ENCODE measurements at regions not wholly inside any gene's neighbourhood (a gene's known extent, or its start where the extent isn't known, plus 50 kb on each side); places are given as distances from the start of the nearest gene placed in this dataset.
"Not testable (repeated sequence)": the region's sequence is repeated elsewhere in the genome, so short reads cannot be mapped to it uniquely, and the experiment has no call there.

- TF ChIP-seq, protein P1, sequence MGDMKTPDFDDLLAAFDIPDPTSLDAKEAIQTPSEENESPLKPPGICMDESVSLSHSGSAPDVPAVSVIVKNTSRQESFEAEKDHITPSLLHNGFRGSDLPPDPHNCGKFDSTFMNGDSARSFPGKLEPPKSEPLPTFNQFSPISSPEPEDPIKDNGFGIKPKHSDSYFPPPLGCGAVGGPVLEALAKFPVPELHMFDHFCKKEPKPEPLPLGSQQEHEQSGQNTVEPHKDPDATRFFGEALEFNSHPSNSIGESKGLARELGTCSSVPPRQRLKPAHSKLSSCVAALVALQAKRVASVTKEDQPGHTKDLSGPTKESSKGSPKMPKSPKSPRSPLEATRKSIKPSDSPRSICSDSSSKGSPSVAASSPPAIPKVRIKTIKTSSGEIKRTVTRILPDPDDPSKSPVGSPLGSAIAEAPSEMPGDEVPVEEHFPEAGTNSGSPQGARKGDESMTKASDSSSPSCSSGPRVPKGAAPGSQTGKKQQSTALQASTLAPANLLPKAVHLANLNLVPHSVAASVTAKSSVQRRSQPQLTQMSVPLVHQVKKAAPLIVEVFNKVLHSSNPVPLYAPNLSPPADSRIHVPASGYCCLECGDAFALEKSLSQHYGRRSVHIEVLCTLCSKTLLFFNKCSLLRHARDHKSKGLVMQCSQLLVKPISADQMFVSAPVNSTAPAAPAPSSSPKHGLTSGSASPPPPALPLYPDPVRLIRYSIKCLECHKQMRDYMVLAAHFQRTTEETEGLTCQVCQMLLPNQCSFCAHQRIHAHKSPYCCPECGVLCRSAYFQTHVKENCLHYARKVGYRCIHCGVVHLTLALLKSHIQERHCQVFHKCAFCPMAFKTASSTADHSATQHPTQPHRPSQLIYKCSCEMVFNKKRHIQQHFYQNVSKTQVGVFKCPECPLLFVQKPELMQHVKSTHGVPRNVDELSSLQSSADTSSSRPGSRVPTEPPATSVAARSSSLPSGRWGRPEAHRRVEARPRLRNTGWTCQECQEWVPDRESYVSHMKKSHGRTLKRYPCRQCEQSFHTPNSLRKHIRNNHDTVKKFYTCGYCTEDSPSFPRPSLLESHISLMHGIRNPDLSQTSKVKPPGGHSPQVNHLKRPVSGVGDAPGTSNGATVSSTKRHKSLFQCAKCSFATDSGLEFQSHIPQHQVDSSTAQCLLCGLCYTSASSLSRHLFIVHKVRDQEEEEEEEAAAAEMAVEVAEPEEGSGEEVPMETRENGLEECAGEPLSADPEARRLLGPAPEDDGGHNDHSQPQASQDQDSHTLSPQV (IDR thresholded peaks at IDR 0.05): peak; percentile 21; the same call in 1 of the 2 replicates
- TF ChIP-seq RB1 (IDR thresholded peaks at IDR 0.05; ENCODE audit: borderline replicate concordance) (0 out of 2 replicates have a peak, but pooled peaks have one; percentile 64), GATAD2B (conservative IDR thresholded peaks at IDR 0.05; ENCODE audit: low read depth) (peak; percentile 59; the same call in 1 of the 2 replicates)
Observed at GRCh38 chr16:29074554-29075402, 89.9 kb downstream of the LAT start (continued).

DNA sequence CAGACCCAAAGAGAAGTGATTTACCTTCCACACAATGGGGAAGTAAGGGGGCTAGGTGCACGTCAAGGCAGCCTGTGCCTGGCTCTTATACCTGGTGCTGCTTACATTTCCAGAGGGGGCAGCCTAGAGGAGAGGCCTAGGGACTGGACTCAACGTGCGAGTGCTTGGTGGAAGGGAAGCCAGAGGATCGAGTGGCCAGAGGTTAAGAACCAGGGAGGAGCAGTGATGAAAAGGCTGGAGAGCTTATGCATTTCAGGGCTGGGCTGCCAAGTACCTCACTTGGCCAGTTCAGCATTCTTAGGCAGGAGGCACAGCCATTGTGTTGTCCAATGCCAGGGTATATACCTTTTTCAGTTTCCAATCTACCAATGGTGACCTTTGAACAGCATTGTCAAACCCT, 77.4 kb downstream of the LAT start:
- H3K79me2 ChIP-seq (ENCODE audit: control insufficient read depth, insufficient read depth, low read length); SMC1A ChIA-PET (ENCODE audit: uncharacterized antibody, unreplicated experiment); in situ Hi-C loops (cut with MboI); H4K20me1 ChIP-seq (ENCODE audit: control insufficient read depth, insufficient read depth); DNase-seq (ENCODE audit: low read depth, low spot score); BruUV-seq (replicated peaks); FAIRE-seq; H3K27ac ChIP-seq (ENCODE audit: control insufficient read depth, insufficient read depth); H3K27me3 ChIP-seq (replicated peaks in 1 of 2; ENCODE audit: control insufficient read depth in 2 of 2, insufficient read depth in 2 of 2, low read length in 1 of 2); H3K36me3 ChIP-seq (ENCODE audit: control insufficient read depth in 2 of 2, insufficient read depth in 2 of 2, low read length in 1 of 2); H2AFZ ChIP-seq (ENCODE audit: control insufficient read depth, low read depth, low read length); CTCF ChIA-PET; H3K4me1 ChIP-seq (ENCODE audit: control insufficient read depth, insufficient read depth, low read length); ATAC-seq; H3K9me3 ChIP-seq (replicated peaks; ENCODE audit: control insufficient read depth, insufficient read depth, low read length); RAD21 ChIA-PET (ENCODE audit: unreplicated experiment); POLR2A ChIA-PET; H3K9ac ChIP-seq (ENCODE audit: control insufficient read depth, insufficient read depth, low read length); intact Hi-C loops (cut with micrococcal nuclease; ENCODE audit: unreplicated experiment); H3K4me2 ChIP-seq (ENCODE audit: control insufficient read depth, insufficient read depth); H3K4me3 ChIP-seq: not testable (repeated sequence)
- no CpG with 5 or more reads among the region's 4 CpGs for WGBS (ENCODE audit: insufficient coverage, insufficient replicate concordance, low lambda C conversion rate, missing lambda C conversion rate)

DNA sequence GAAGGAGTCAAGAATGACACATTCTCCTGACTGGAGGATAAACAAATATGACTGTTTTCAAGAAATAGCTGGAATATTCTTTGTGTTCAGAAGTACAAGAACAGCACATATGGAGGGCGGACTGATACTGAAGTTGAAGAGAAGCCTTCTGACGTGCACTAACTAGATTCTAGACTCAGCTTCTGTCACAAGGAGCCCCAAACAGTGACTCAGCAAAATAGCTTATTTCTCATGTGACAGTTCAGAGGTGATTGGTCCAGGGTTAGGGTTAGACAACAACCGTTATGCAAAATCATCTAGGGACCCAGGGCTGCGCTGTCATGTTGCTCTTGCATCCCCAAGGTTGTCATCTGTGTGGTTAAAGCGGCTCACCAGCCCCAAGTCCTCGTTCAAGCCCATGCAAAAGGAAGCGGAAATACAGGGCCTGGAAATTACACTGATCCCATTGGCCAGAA, 76.6 kb downstream of the LAT start:
- POLR2A ChIA-PET; H3K4me3 ChIP-seq; DNase-seq (ENCODE audit: low read depth, low spot score); ATAC-seq; H3K9me3 ChIP-seq (replicated peaks; ENCODE audit: control insufficient read depth, insufficient read depth, low read length); in situ Hi-C loops (cut with MboI); H3K36me3 ChIP-seq (ENCODE audit: control insufficient read depth in 2 of 2, insufficient read depth in 2 of 2, low read length in 1 of 2); SMC1A ChIA-PET (ENCODE audit: uncharacterized antibody, unreplicated experiment); FAIRE-seq; H3K4me2 ChIP-seq (ENCODE audit: control insufficient read depth, insufficient read depth); RAD21 ChIA-PET (ENCODE audit: unreplicated experiment); H3K79me2 ChIP-seq (ENCODE audit: control insufficient read depth, insufficient read depth, low read length); H4K20me1 ChIP-seq (ENCODE audit: control insufficient read depth, insufficient read depth); intact Hi-C loops (cut with micrococcal nuclease; ENCODE audit: unreplicated experiment); H3K4me1 ChIP-seq (ENCODE audit: control insufficient read depth, insufficient read depth, low read length); H2AFZ ChIP-seq (ENCODE audit: control insufficient read depth, low read depth, low read length); H3K9ac ChIP-seq (ENCODE audit: control insufficient read depth, insufficient read depth, low read length); BruUV-seq (replicated peaks); CTCF ChIA-PET; H3K27me3 ChIP-seq (replicated peaks in 1 of 2; ENCODE audit: control insufficient read depth in 2 of 2, insufficient read depth in 2 of 2, low read length in 1 of 2); H3K27ac ChIP-seq (ENCODE audit: control insufficient read depth, insufficient read depth): not testable (repeated sequence)
- 38% methylated on average over 3 of the region's 7 CpGs for WGBS (ENCODE audit: insufficient coverage, insufficient replicate concordance, low lambda C conversion rate, missing lambda C conversion rate)

Data from GM12878 (cell line).